HG03378 (cell line): ENCODE measurements at regions not wholly inside any gene's neighbourhood (a gene's known extent, or its start where the extent isn't known, plus 50 kb on each side); places are given as distances from the start of the nearest gene placed in this dataset.

ENCODE experiments used
- ATAC-seq: cut with Tn5 transposase; IDR thresholded peaks from one replicate; pipeline ENCODE4 v1.9.1; 2021; ENCODE audit warnings: mild to moderate bottlenecking, moderate library complexity; ENCODE audit not compliant: unreplicated experiment

DNA sequence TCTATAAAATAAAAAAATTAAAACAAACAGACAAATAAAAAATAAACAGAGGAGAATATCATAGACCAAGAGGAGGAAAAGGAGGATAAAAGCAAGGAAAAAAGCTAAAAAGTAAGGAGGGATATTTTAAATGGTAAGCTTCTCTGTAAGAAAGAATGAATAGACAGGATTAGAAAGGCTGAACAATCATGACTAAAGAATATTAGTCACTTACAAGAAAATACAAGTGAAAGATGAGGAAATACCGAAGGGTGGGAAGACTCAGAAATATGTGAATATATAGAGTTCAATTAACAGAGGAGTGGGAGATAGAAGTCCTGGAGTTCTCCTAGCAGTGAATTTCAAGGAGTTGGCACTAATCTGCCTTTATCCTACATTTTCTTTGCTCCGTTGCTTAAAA lies 162.6 kb downstream of the RTL3 start:
- ATAC-seq = no peak

DNA sequence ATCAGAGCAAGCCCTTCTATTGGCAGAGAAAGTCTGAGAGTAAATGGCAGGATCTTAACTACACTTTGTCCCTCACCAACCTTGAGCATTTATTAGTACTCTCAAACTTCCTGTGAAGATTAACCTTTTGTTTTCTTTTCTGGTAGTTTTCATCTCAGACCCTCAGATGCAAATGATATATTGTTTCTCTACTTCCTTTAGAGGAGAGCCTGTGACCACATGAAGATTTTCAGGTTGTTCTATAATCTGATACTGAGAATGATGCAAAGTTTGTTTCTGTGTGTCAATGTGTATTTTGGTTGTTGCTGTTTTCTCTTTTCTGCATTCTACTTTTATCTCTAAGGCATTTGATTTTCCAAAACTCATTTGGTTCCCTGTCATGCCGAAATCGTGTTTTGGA lies 165.8 kb upstream of the CYSLTR1 start:
- ATAC-seq = no peak

DNA sequence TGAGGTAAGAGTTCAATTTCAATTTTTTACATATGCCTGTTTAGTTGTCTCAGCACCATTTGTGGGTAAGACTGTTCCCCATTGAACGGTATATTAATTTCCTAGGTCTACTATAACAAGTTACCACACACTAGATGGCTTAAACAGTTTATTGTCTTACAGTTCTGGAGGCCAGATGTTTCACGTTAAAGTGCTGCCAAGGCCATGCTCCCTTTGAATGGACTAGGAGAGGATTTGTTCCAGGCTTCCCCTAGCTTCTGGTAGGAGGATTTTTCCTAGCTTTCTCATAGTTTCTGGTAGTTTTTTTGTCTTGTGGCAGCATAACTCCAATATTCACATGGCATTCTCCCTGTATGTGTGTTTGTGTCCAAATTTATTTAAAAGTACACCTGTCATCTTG lies 149.3 kb upstream of the CYSLTR1 start:
- ATAC-seq = no peak

DNA sequence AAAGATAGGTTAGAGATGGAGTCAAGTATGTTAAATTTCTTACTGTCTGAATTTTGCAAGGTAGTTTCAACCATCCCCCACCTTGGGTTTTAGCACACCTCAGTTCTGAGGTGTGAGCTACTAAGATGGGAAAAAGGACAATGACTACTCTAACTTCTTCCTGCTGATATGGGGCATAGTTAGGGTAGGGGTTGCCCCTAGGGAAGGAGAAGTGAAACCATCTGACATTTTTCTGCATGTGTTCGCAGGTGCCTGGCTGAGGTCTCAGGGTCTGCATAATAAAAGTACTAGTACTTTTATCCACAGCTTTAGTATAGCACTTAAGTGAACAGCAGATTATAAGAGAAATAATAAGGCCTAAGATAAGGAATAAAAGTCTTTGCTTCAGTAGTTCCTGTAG lies 129.5 kb upstream of the CYSLTR1 start:
- ATAC-seq = no peak

DNA sequence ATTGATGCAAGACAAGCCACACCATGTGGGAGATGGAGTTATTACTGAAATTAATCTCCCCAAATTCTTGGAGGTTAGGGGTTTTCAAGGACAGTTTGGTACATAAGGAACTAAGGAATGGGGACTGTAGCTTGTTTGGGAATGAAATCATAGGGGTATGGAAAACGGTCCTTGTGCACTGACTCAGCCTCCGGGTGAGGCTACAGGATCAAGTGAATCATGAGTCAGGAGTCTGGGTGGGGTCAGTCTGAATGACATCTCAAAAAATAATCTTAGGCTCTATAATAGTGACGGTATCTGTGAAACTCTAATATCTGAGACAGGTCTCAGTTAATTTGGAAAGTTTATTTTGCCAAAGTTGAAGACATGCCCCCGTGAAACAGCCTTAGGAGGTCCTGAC lies 128.5 kb upstream of the CYSLTR1 start:
- ATAC-seq = no peak

DNA sequence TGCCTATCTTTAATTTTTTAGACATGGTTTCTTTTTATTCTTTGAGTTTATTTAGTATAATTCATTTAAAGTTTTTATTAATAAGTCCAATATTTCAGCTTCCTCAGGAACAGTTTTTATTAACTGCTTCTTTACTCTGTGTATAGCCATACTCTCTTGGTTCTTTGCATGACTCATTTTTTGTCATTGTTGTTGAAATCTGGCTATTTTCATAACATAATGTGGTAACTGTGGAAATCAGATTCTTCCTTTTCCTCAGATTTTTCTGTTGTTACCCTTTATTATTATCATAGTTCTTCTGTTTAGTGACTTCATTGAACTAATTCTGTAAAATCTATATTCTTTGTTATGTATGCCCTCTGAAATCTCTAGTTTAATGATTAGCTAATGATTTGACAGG lies 124.9 kb upstream of the CYSLTR1 start:
- no peak for ATAC-seq

DNA sequence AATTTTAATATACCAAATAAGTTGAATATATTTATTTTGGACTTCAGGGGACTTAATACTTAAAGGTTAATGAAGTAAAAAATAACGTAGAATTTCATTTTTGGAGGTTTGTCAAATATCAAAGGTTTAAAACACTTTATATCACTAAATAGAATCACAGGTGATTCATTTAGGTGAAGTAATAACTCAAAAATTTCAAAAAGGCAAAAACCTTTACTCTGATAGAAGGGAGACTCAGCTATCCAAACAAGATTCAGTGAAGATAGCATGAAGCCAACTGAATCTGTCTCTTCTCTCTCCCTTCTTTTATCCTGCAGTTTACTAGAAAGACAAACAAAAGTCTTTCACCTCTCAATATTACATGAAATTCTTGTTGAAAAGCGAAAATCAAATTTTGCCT lies 110.2 kb upstream of the CYSLTR1 start:
- ATAC-seq = no peak

DNA sequence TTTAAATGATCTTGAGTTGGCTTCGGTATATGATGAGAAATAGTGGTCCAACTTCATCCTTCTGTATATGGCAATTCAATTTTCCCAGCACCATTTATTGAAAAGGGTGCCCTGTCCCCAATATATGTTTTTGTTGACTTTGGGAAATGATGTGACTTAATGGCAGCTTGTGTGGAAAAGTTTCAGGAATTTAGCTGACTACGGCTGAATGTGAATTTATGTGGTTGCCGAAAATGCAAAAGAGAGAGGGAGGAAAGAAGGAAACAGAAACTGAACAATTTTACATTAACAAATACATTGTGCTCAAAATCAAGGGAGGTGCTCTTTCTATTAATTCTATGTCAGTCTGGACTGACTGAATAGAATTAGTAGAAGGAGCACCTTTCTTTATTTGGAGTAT lies 101.8 kb upstream of the CYSLTR1 start:
- no peak for ATAC-seq

DNA sequence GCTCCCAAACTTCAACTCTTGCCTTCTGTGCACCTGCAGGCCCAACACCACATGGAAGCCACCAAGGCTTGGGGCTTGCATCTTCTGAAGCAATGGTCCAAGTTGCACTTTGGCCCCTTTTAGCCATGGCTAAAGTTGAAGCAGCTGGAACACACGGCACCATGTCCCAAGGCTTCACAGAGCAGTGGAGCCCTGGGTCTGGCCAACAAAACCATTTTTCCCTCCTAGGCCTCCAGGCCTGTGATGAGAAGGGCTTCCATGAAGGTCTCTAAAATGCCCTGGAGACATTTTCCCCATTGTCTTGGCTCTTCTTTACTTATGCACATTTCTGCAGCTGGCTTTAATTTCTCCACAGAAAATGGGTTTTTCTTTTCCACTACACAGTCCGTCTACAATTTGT lies 61.3 kb upstream of the CYSLTR1 start:
- ATAC-seq = no peak

DNA sequence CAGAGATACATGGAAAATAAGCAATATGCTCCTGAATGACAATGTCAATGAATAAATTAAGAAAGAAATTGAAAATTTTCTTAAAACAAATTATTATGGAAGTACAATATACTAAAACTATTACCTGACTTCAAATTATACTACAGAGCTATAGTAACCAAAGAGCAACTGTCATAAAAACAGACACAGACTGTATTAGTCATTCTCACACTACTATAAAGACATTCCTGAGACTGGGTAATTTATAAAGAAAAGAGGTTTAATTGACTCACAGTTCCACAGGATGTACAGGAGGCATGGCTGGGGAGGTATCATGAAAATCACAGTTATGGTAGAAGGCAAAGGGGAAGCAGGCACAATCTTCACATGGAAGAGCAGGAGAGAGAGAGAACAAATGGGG lies 60.0 kb upstream of the CYSLTR1 start:
- ATAC-seq = no peak

DNA sequence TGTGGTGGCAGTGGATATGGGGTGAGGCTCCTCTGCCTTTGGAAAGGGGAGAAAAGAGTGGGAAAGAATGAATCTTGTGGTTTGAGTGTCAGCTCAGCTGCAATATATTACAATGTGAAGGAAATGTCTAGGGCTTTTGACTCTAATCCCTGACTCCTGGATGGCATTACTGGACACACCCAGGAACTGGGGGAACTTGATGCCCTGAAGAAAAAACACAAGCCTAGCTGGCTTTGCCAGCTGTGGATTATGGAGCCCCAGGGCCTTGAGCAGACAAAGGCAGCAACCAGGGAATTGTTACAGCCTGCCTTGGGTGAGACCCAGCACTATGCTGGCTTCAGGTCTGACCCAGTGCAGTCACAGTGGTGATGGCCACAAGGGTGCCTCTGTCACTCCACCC lies 57.1 kb upstream of the CYSLTR1 start:
- ATAC-seq = no peak

DNA sequence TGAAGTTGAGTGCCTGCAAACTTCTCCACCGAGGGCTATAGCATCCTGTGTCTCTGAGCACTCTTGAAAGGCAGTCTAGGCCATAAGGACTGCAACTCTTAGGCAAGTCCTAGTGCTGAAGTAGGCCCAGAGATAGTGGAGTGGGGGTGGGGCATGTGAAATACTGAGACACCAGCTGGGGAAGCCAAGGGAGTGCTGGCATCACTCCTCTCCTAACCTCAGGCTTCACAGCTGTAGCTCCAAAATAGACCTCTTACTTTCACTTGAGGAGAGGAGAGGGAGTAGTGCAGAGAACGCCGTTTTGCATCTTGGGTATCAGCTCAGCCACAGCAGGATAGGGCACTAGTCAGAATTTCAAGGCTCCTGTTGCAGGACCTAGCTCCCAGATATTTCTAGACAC lies 56.2 kb upstream of the CYSLTR1 start:
- no peak for ATAC-seq

DNA sequence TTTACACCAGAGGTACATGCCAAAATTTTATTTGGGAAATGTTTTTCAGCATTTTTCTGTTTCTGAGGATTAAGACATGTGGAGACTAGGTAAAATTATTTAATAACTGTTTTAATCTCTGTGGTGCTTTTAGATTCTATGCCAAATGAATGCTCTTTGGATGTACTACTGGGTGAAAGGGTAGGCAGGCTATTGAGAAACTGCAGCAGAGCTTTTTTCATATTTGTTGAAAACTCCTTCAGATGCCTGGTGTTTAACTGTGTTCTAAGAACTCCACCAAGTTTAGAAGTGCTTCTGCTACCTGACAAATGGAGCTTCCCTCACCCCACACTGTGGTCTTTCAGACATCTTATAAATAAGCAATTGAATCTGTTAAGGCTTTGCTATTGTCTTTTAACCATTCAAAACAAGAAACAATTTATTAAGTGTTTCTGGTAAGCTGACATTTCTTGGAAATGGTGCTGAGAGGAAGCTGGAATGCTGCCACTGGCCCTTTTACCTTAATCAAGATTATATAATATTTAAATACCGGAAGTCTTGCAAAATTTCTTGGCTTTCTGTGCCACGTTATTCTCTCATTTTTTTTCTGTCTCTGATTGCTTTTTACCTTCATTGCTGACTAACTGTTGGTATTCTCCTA lies 51.2 kb upstream of the CYSLTR1 start:
- ATAC-seq = no peak
